Memory B cell (primary cell): ENCODE measurements at regions not wholly inside any gene's neighbourhood (a gene's known extent, or its start where the extent isn't known, plus 50 kb on each side); places are given as distances from the start of the nearest gene placed in this dataset.
A peak's percentile ranks its signal among the peaks of the same experiment; 100 is the strongest.

Experiments
- ATAC-seq: fragments of 150-1000 bp; cut with Tn5 transposase; 2 replicates; pipeline ENCODE4 v1.10.0; 2021; ENCODE audit warnings: low read depth, mild to moderate bottlenecking, moderate library complexity
- DNase-seq, 2 donors: peaks; one replicate each; pipeline ENCODE4 v3.0.0; 2022; ENCODE audit warnings: low spot score in 2 of 2
- H3K27ac Mint-ChIP-seq: one replicate; pipeline ENCODE4 v1.8.0; 2022; ENCODE audit warnings: mild to moderate bottlenecking, moderate library complexity, mixed read lengths
- H3K27me3 Mint-ChIP-seq: one replicate; pipeline ENCODE4 v1.8.0; 2022; ENCODE audit warnings: mixed read lengths
- H3K36me3 Mint-ChIP-seq: one replicate; pipeline ENCODE4 v1.8.0; 2022; ENCODE audit warnings: mild to moderate bottlenecking, mixed read lengths
- H3K4me1 Mint-ChIP-seq: one replicate; pipeline ENCODE4 v1.8.0; 2022; ENCODE audit warnings: mixed read lengths
- H3K4me3 Mint-ChIP-seq: one replicate; pipeline ENCODE4 v1.8.0; 2022; ENCODE audit warnings: mild to moderate bottlenecking, moderate library complexity, mixed read lengths
- H3K9me3 Mint-ChIP-seq: one replicate; pipeline ENCODE4 v1.8.0; 2022; ENCODE audit warnings: mixed read lengths

- DNase-seq (no peak), ATAC-seq (no peak)
- H3K9me3 Mint-ChIP-seq: no peaks in the 10 kb centered on the region
- no peak overlapping the region for H3K27ac Mint-ChIP-seq
- H3K4me3 Mint-ChIP-seq: no peak overlapping the region
- no peaks in the 10 kb centered on the region for H3K27me3 Mint-ChIP-seq
- peaks cover 23% of the 10 kb centered on the region for H3K4me1 Mint-ChIP-seq
- H3K36me3 Mint-ChIP-seq: no peaks in the 10 kb centered on the region
These were observed 230.5 kb downstream of the NFKBIZ start for GRCh38 chr3:102079809-102080197.

DNA sequence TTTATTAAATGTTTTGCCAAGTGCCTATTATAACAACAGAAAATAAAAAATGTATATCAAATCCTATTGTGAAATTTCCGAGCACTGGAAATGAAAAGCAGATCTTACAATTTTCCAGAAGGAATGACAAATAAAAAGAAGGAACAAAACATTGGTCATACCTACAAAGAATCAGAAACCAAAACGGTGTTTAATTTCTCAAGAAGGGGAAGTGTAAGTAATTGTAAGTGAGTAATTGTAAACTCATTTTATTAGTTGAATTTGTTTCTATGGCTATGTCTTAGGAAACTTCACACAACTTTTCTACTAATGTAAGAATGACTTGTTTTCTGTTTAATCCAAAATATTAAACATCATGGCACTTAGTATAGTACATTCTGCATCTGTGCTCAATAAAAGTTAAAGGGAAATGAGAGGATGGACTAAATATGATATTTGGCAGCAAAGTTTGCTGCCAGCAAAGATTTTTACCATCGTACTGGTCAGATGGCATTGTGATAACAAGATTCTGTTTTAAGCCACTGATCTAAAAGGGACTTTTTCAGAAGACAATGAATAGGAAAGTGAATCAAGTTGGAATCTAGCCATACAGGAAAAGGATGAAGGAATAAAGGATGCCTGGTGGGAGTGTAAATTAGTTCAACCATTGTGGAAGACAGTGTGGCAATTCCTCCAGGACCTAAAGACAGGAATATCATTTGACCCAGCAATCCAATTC, 232.4 kb downstream of the NFKBIZ start:
- Mint-ChIP-seq H3K27ac (no peak overlapping the region), H3K36me3 (no peaks in the 10 kb centered on the region), H3K9me3 (no peaks in the 10 kb centered on the region), H3K27me3 (no peaks in the 10 kb centered on the region), H3K4me1 (peaks cover 22% of the 10 kb centered on the region), H3K4me3 (no peak overlapping the region)
- ATAC-seq: no peak
- no peak for DNase-seq

GRCh38 chr3:102083473-102083872, 234.2 kb downstream of the NFKBIZ start:
- Mint-ChIP-seq H3K27me3 (no peaks in the 10 kb centered on the region), H3K4me1 (peaks cover 21% of the 10 kb centered on the region), H3K36me3 (no peaks in the 10 kb centered on the region), H3K9me3 (no peaks in the 10 kb centered on the region), H3K4me3 (no peak overlapping the region), H3K27ac (no peak overlapping the region)
- no peak for DNase-seq
- ATAC-seq: no peak

GRCh38 chr3:102084006-102084405, 234.7 kb downstream of the NFKBIZ start:
- ATAC-seq: no peak
- DNase-seq: no peak
- H3K4me1 Mint-ChIP-seq: peaks cover 20% of the 10 kb centered on the region
- no peak overlapping the region for H3K27ac Mint-ChIP-seq
- no peaks in the 10 kb centered on the region for H3K36me3 Mint-ChIP-seq
- H3K4me3 Mint-ChIP-seq: no peak overlapping the region
- H3K27me3 Mint-ChIP-seq: no peaks in the 10 kb centered on the region
- H3K9me3 Mint-ChIP-seq: no peaks in the 10 kb centered on the region

DNA sequence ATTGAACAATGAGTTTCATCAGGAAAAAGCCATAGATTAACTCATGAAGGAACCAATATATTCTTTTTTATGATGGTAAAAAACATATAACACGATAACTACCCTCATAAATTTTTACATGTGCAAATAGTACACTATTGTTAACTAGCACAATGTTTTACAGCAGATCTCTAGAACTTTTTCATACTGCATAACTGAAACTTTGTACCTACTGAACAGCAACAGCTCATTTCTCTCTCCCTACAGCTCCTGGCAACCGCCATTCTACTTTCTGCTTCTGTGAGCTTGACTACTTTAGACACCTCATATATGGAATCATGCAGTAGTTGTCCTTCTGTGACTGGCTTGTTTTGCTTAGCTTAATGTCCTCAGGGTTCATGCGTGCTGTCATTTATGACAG, 235.4 kb downstream of the NFKBIZ start:
- Mint-ChIP-seq H3K27me3 (no peaks in the 10 kb centered on the region), H3K4me3 (no peak overlapping the region), H3K9me3 (no peaks in the 10 kb centered on the region), H3K36me3 (no peaks in the 10 kb centered on the region), H3K27ac (no peak overlapping the region), H3K4me1 (peaks cover 18% of the 10 kb centered on the region)
- ATAC-seq: no peak
- no peak for DNase-seq

DNA sequence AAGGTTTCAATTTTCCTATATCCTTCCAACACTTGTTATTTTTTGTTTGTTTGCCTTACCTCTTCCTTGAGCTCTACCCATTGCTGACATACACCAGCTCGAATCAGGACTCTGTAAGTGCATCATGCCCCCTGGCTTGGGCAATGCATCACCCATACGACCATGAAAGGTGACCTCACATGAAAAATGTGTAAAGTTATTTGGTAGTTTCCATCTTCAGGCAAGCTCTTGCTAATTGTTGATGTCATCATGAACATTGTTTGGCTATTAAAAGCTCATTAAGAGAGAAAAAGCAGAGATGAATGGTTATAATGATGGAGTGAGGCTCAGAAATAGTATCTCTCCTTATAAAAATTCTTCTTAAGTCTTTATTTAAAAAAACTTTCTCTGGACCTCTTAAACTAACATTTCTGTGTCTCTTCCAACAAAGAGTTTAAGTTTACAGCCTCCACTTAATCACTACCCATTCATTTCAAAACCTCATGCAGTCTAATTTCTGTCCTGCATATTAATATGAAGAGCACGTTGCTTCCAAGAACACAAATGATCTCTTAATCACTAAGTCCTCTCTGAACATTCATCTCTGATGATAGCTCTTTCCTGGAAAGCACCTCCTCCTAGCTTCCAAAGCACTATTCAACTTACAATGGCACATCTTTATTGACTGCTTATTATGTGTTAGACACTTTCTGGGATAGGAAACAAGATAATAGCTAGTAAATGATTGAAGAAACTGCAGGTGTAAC, 236.3 kb downstream of the NFKBIZ start:
- ATAC-seq: no peak
- H3K27ac Mint-ChIP-seq: no peak overlapping the region
- no peaks in the 10 kb centered on the region for H3K36me3 Mint-ChIP-seq
- H3K4me1 Mint-ChIP-seq: peaks cover 11% of the 10 kb centered on the region
- no peak for DNase-seq
- no peak overlapping the region for H3K4me3 Mint-ChIP-seq
- no peaks in the 10 kb centered on the region for H3K9me3 Mint-ChIP-seq
- no peaks in the 10 kb centered on the region for H3K27me3 Mint-ChIP-seq

DNA sequence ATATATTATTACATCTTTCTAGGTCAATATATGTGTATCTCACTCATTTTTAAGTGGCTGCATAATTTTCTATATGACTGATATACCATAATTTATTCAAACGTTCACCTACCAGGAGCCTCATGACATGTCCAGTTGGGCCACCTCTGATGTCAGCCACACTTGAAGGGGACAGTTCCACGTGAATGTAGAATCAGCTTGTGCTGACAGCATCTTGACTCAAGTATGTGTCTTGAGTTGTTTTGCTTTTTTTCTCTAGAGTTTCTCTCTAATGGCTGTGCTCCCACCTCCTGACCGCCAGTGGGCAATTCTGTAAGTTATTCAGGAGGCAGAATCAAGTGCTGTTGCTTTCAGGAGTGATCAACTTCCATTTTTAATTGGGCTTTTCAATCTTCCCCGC, 237.9 kb downstream of the NFKBIZ start:
- DNase-seq (no peak), ATAC-seq (no peak)
- H3K4me1 Mint-ChIP-seq: peaks cover 3% of the 10 kb centered on the region
- no peaks in the 10 kb centered on the region for H3K9me3 Mint-ChIP-seq
- H3K36me3 Mint-ChIP-seq: no peaks in the 10 kb centered on the region
- no peak overlapping the region for H3K4me3 Mint-ChIP-seq
- H3K27ac Mint-ChIP-seq: no peak overlapping the region
- no peaks in the 10 kb centered on the region for H3K27me3 Mint-ChIP-seq

GRCh38 chr3:102089239-102089638, 239.9 kb downstream of the NFKBIZ start:
- peaks cover 8% of the 10 kb centered on the region for H3K4me1 Mint-ChIP-seq
- no peaks in the 10 kb centered on the region for H3K9me3 Mint-ChIP-seq
- H3K36me3 Mint-ChIP-seq: no peaks in the 10 kb centered on the region
- peak overlapping the region; percentile 41 for H3K27ac Mint-ChIP-seq
- H3K27me3 Mint-ChIP-seq: no peaks in the 10 kb centered on the region
- DNase-seq (no peak), ATAC-seq (no peak)
- H3K4me3 Mint-ChIP-seq: no peak overlapping the region

DNA sequence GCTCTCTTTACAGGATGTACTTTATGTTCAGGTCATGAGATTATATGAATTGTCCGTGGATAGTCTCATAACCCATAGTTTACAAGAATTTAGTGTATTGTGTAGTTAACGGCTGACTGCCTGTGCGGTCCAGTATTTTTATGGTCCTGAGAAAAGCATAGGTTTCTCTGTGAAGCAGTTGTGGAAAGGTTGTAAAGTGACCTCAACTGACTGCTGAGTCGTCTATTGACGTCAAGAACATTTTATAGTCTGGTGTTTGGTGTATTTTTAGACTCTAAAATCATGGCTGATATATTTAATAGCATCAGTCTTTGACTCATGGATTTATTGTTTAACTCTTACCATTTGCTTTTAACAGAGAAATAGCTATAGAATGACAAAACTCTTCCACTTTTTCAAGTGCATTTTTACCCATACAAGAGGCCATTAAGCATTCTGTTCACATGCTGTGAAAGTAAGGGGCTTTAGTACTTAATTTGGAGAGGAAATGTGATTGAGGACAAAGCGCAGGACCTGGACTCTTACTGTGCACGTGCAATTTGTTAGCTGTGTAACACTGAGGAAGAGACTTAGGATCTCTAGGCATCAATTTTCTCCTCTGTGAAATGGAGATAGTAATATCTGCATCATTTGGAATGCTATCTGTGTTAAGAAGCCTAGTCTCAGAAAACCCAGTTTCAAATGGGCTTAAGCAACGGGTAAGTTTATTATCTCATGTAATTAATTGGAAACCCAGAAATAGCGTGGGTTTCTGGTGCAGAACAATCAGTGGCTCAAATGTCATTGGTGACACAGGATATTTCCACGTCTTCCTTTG, 240.8 kb downstream of the NFKBIZ start:
- Mint-ChIP-seq H3K4me3 (no peak overlapping the region), H3K27ac (no peak overlapping the region), H3K36me3 (no peaks in the 10 kb centered on the region), H3K27me3 (no peaks in the 10 kb centered on the region), H3K4me1 (peaks cover 8% of the 10 kb centered on the region), H3K9me3 (no peaks in the 10 kb centered on the region)
- no peak for DNase-seq
- ATAC-seq: no peak

- Mint-ChIP-seq H3K27me3 (no peaks in the 10 kb centered on the region), H3K36me3 (no peaks in the 10 kb centered on the region), H3K9me3 (no peaks in the 10 kb centered on the region), H3K27ac (no peak overlapping the region), H3K4me1 (peaks cover 6% of the 10 kb centered on the region), H3K4me3 (no peak overlapping the region)
- no peak for ATAC-seq
- DNase-seq: no peak
These were observed 241.4 kb downstream of the NFKBIZ start for GRCh38 chr3:102090721-102091045.

GRCh38 chr3:102091358-102091757, 242.0 kb downstream of the NFKBIZ start:
- ATAC-seq: no peak
- Mint-ChIP-seq H3K4me1 (peaks cover 8% of the 10 kb centered on the region), H3K36me3 (no peaks in the 10 kb centered on the region), H3K4me3 (no peak overlapping the region), H3K27me3 (no peaks in the 10 kb centered on the region), H3K9me3 (no peaks in the 10 kb centered on the region), H3K27ac (no peak overlapping the region)
- DNase-seq: no peak

- Mint-ChIP-seq H3K4me3 (no peak overlapping the region), H3K27ac (no peak overlapping the region), H3K36me3 (no peaks in the 10 kb centered on the region), H3K27me3 (no peaks in the 10 kb centered on the region), H3K9me3 (no peaks in the 10 kb centered on the region), H3K4me1 (peaks cover 8% of the 10 kb centered on the region)
- DNase-seq (no peak), ATAC-seq (no peak)
These were observed 243.5 kb downstream of the NFKBIZ start for GRCh38 chr3:102092617-102093466.

DNA sequence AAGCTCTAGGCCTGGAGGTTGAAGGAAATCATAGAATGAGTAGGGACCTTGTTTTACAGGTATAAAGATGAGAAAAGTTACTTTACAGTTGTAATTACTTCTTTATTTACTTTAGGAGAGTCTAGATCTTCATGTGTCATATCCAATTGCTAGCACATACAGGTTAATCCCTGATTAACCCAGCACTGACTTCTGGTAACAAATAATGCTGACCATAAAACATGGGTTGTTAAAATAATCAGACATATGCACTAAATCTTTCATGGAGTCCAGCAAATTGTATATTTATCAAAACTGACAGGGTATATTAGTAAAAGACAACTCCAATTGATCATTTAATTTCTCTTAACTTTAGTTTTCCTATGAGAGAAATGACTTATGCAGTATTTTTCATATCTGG, 245.2 kb downstream of the NFKBIZ start:
- Mint-ChIP-seq H3K27ac (no peak overlapping the region), H3K36me3 (no peaks in the 10 kb centered on the region), H3K4me1 (peaks cover 8% of the 10 kb centered on the region), H3K9me3 (no peaks in the 10 kb centered on the region), H3K27me3 (no peaks in the 10 kb centered on the region), H3K4me3 (no peak overlapping the region)
- DNase-seq: no peak
- no peak for ATAC-seq

GRCh38 chr3:102095383-102095782, 246.1 kb downstream of the NFKBIZ start:
- no peaks in the 10 kb centered on the region for H3K36me3 Mint-ChIP-seq
- no peak for ATAC-seq
- no peaks in the 10 kb centered on the region for H3K9me3 Mint-ChIP-seq

More at GRCh38 chr3:102095383-102095782, 246.1 kb downstream of the NFKBIZ start:
- H3K27ac Mint-ChIP-seq: no peak overlapping the region
- no peak overlapping the region for H3K4me3 Mint-ChIP-seq
- peaks cover 8% of the 10 kb centered on the region for H3K4me1 Mint-ChIP-seq
- DNase-seq: no peak
- H3K27me3 Mint-ChIP-seq: no peaks in the 10 kb centered on the region
